ENCODE measurements at regions not wholly inside any gene's neighbourhood (a gene's known extent, or its start where the extent isn't known, plus 50 kb on each side); places are given as distances from the start of the nearest gene placed in this dataset.
"Not testable (repeated sequence)": the region's sequence is repeated elsewhere in the genome, so short reads cannot be mapped to it uniquely, and the experiment has no call there.

DNA sequence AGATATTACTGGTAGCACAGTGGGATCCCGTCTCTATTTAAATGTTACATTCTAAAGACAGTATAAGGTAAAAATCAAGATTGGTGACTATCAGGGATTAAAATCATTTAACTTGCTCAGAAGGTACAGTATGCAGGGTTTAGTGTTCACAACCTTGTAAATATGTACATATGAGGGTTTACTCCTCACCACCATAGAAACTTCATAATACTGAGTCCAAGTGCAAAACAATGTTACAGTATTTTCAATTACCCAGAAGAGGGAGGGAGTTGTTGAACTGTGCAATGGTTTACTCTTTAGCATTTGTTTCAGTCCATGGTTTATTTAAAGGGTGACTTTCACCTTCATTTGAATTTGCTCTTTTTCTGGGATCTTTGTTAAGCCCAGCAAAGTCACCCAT is 165.1 kb downstream of the ZNF621 start:
- H3K27me3 ChIP-seq (ENCODE audit: insufficient read depth, low read length) = no peaks in the 10 kb centered on the region
- no peak overlapping the region for H3K27ac ChIP-seq (ENCODE audit: low read depth, low read length)
- no peaks in the 10 kb centered on the region for H3K79me2 ChIP-seq (ENCODE audit: insufficient read depth, low read length)
- no peak overlapping the region for H3K4me3 ChIP-seq (ENCODE audit: insufficient read depth, low read length)
- H3K9me3 ChIP-seq (ENCODE audit: low read depth, low read length) = no peaks in the 10 kb centered on the region
- H4K20me1 ChIP-seq (ENCODE audit: insufficient read depth, low read length) = no peaks in the 10 kb centered on the region
- TF ChIP-seq, protein P1, sequence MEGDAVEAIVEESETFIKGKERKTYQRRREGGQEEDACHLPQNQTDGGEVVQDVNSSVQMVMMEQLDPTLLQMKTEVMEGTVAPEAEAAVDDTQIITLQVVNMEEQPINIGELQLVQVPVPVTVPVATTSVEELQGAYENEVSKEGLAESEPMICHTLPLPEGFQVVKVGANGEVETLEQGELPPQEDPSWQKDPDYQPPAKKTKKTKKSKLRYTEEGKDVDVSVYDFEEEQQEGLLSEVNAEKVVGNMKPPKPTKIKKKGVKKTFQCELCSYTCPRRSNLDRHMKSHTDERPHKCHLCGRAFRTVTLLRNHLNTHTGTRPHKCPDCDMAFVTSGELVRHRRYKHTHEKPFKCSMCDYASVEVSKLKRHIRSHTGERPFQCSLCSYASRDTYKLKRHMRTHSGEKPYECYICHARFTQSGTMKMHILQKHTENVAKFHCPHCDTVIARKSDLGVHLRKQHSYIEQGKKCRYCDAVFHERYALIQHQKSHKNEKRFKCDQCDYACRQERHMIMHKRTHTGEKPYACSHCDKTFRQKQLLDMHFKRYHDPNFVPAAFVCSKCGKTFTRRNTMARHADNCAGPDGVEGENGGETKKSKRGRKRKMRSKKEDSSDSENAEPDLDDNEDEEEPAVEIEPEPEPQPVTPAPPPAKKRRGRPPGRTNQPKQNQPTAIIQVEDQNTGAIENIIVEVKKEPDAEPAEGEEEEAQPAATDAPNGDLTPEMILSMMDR (IDR thresholded peaks at IDR 0.05; ENCODE audit: extremely low read depth, low read depth, low read length) = no peak
- no peak overlapping the region for H3K4me2 ChIP-seq (ENCODE audit: insufficient read depth, low read length)
- H3K4me1 ChIP-seq (ENCODE audit: insufficient read depth, low read length) = no peaks in the 10 kb centered on the region
- no peak for DNase-seq (ENCODE audit: insufficient read length, low spot score, missing footprints)
- no peaks in the 10 kb centered on the region for H3K36me3 ChIP-seq (ENCODE audit: insufficient read depth, low read length)
- no peak overlapping the region for H2AFZ ChIP-seq (ENCODE audit: low read length)

DNA sequence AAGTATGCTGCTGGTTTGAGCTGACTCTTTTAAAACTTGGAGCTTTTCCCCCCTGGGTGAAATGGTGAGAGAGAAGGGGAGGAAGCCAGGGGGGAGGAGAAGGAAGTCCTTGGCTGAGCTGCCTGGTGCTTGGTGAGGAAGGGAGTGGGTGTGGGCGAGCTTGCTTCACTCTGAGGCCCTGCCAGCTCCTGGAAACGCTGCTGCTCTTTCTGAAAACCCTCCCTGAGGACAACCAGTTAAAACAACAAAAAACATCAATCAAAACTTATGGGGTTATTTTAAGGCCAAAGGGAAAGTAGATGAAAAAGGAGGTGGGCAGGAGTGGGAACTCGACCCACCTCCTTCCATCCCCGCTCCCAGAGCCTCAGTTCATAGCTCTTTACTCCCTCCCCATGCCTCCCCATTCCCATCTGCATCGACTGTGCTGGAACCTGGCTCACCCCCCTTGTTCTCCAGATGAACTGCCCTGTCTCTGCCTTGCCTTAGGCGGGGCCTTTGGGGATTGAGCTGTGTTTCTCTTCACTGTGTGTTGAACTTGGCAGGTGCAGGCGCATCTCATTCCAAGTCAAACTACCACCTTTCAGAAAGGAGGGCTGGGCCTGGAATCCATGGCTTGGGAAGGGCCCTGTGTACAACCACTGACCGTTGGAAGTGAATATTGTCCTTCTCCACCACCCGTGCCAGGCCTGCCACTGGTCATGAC is 166.1 kb downstream of the ZNF621 start:
- Histone ChIP-seq H2AFZ (ENCODE audit: low read length) (peak overlapping the region; percentile 62), H3K36me3 (ENCODE audit: insufficient read depth, low read length) (no peaks in the 10 kb centered on the region), H3K4me1 (ENCODE audit: insufficient read depth, low read length) (no peaks in the 10 kb centered on the region), H3K4me2 (ENCODE audit: insufficient read depth, low read length) (peak overlapping the region; percentile 23), H3K27ac (ENCODE audit: low read depth, low read length) (no peak overlapping the region), H3K4me3 (ENCODE audit: insufficient read depth, low read length) (no peak overlapping the region), H4K20me1 (ENCODE audit: insufficient read depth, low read length) (no peaks in the 10 kb centered on the region), H3K27me3 (ENCODE audit: insufficient read depth, low read length) (no peaks in the 10 kb centered on the region), H3K79me2 (ENCODE audit: insufficient read depth, low read length) (no peaks in the 10 kb centered on the region), H3K9me3 (ENCODE audit: low read depth, low read length) (no peaks in the 10 kb centered on the region)
- no peak for DNase-seq (ENCODE audit: insufficient read length, low spot score, missing footprints)
- TF ChIP-seq, protein P1 (IDR thresholded peaks at IDR 0.05; ENCODE audit: extremely low read depth, low read depth, low read length) = no peak

DNA sequence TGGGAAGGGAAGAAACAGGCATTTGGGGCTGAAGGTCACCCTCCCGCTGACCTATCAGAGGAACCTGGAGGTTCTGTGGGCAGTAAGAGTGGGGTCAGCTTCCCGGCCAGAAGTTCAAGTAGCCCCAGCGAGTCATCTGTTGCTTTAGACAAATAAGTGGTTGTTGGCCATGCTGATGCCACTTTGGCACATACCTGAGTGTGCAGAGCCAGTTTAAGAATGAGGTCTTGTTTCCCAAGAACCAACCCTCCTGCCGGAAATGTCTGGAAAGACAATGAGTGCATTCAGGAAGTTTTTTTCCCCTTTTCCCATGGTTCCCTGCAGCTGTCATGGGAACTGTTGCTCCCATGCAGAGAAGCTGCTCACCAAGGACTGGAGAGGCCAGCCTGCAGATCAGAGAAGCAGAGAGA is 166.7 kb downstream of the ZNF621 start:
- no peak for DNase-seq (ENCODE audit: insufficient read length, low spot score, missing footprints)
- no peak overlapping the region for H2AFZ ChIP-seq (ENCODE audit: low read length)
- H3K4me3 ChIP-seq (ENCODE audit: insufficient read depth, low read length) = no peak overlapping the region
- TF ChIP-seq, protein P1 (IDR thresholded peaks at IDR 0.05; ENCODE audit: extremely low read depth, low read depth, low read length) = no peak
- no peaks in the 10 kb centered on the region for H3K9me3 ChIP-seq (ENCODE audit: low read depth, low read length)
- H3K36me3 ChIP-seq (ENCODE audit: insufficient read depth, low read length) = no peaks in the 10 kb centered on the region
- no peaks in the 10 kb centered on the region for H3K27me3 ChIP-seq (ENCODE audit: insufficient read depth, low read length)
- H4K20me1 ChIP-seq (ENCODE audit: insufficient read depth, low read length) = no peaks in the 10 kb centered on the region
- no peak overlapping the region for H3K4me2 ChIP-seq (ENCODE audit: insufficient read depth, low read length)
- no peaks in the 10 kb centered on the region for H3K79me2 ChIP-seq (ENCODE audit: insufficient read depth, low read length)
- no peak overlapping the region for H3K27ac ChIP-seq (ENCODE audit: low read depth, low read length)
- H3K4me1 ChIP-seq (ENCODE audit: insufficient read depth, low read length) = no peaks in the 10 kb centered on the region

DNA sequence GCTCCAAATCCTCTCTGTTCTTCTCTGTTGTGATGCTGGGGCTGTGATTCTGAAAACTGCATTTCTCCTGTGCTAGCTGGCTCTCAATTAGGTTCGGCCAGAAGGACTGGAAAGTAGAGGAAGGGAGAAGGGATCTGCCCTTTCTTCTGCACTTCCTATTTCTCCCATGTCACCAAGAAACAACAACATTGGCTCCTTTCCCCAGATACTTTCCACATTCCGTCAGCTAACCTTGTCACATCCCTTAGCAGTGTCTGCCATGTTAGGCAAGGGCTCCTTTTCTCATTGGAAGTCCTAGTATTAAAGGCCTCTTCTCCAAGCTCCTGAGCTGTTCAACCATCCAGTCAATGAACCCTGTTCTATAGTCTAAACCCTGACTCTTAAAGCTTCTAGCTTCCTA is 171.1 kb downstream of the ZNF621 start:
- Histone ChIP-seq H3K27me3 (ENCODE audit: insufficient read depth, low read length) (no peaks in the 10 kb centered on the region), H3K79me2 (ENCODE audit: insufficient read depth, low read length) (no peaks in the 10 kb centered on the region), H3K27ac (ENCODE audit: low read depth, low read length) (no peak overlapping the region), H3K4me3 (ENCODE audit: insufficient read depth, low read length) (no peak overlapping the region), H3K36me3 (ENCODE audit: insufficient read depth, low read length) (no peaks in the 10 kb centered on the region), H3K9me3 (ENCODE audit: low read depth, low read length) (no peaks in the 10 kb centered on the region), H2AFZ (ENCODE audit: low read length) (no peak overlapping the region), H4K20me1 (ENCODE audit: insufficient read depth, low read length) (no peaks in the 10 kb centered on the region), H3K4me1 (ENCODE audit: insufficient read depth, low read length) (no peaks in the 10 kb centered on the region), H3K4me2 (ENCODE audit: insufficient read depth, low read length) (no peak overlapping the region)
- TF ChIP-seq, protein P1 (IDR thresholded peaks at IDR 0.05; ENCODE audit: extremely low read depth, low read depth, low read length) = no peak
- DNase-seq (ENCODE audit: insufficient read length, low spot score, missing footprints) = no peak

DNA sequence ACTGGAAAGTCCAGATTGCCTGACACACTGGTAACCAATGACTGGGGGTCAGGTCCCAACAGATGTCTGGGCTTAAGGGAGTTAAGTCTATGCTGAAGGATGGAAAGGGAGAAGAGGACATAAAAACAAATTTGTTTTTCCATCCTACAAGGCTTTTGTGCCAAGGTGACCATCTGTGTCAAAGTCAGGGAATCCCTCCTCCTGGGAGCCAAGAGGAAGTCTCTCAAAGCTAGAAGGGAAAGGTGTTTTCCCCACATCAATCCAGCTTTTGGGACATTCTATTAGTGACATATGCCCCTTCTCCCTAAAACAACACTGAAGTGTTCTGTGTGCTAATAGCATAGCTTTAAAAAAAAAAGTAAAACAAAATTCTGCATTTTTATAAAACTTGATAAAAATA is 173.9 kb downstream of the ZNF621 start:
- not testable (repeated sequence) for H3K27me3 ChIP-seq (ENCODE audit: insufficient read depth, low read length); H3K36me3 ChIP-seq (ENCODE audit: insufficient read depth, low read length); DNase-seq (ENCODE audit: insufficient read length, low spot score, missing footprints); H2AFZ ChIP-seq (ENCODE audit: low read length); H3K4me3 ChIP-seq (ENCODE audit: insufficient read depth, low read length); H4K20me1 ChIP-seq (ENCODE audit: insufficient read depth, low read length); H3K9me3 ChIP-seq (ENCODE audit: low read depth, low read length); H3K4me1 ChIP-seq (ENCODE audit: insufficient read depth, low read length); H3K79me2 ChIP-seq (ENCODE audit: insufficient read depth, low read length); H3K4me2 ChIP-seq (ENCODE audit: insufficient read depth, low read length); H3K27ac ChIP-seq (ENCODE audit: low read depth, low read length)
